ENCODE measurements at regions not wholly inside any gene's neighbourhood (a gene's known extent, or its start where the extent isn't known, plus 50 kb on each side); places are given as distances from the start of the nearest gene placed in this dataset.
"Not testable (repeated sequence)": the region's sequence is repeated elsewhere in the genome, so short reads cannot be mapped to it uniquely, and the experiment has no call there.

GRCh38 chr9:38153152-38153909, 84.3 kb upstream of the SHB start:
- DNase-seq: no peak

GRCh38 chr9:38149647-38150046, 80.6 kb upstream of the SHB start:
- DNase-seq: no peak

GRCh38 chr9:38146844-38147243, 77.8 kb upstream of the SHB start:
- no peak for DNase-seq

GRCh38 chr9:38145526-38146053, 76.6 kb upstream of the SHB start:
- no peak for DNase-seq

GRCh38 chr9:38144421-38144820, 75.4 kb upstream of the SHB start:
- no peak for DNase-seq

GRCh38 chr9:38141746-38142591, 72.9 kb upstream of the SHB start:
- DNase-seq: no peak

GRCh38 chr9:38138276-38138675, 69.2 kb upstream of the SHB start:
- DNase-seq: no peak

GRCh38 chr9:38137342-38137741, 68.3 kb upstream of the SHB start:
- DNase-seq: no peak

GRCh38 chr9:38136386-38136785, 67.4 kb upstream of the SHB start:
- no peak for DNase-seq

- no peak for DNase-seq
Measured at GRCh38 chr9:38134611-38135237, 65.7 kb upstream of the SHB start.

GRCh38 chr9:38133595-38133994, 64.6 kb upstream of the SHB start:
- no peak for DNase-seq

GRCh38 chr9:38132956-38133355, 63.9 kb upstream of the SHB start:
- no peak for DNase-seq

GRCh38 chr9:38131729-38132128, 62.7 kb upstream of the SHB start:
- DNase-seq: no peak

- DNase-seq: no peak
Measured at GRCh38 chr9:38130724-38131123, 61.7 kb upstream of the SHB start.

- no peak for DNase-seq
Measured at GRCh38 chr9:38129366-38129765, 60.3 kb upstream of the SHB start.

- no peak for DNase-seq
Measured at GRCh38 chr9:38128752-38129270, 59.8 kb upstream of the SHB start.

GRCh38 chr9:38127271-38127839, 58.3 kb upstream of the SHB start:
- peak; percentile 20 for DNase-seq

GRCh38 chr9:38126730-38127129, 57.7 kb upstream of the SHB start:
- DNase-seq: peak; percentile 96

- no peak for DNase-seq
Measured at GRCh38 chr9:38125889-38126288, 56.9 kb upstream of the SHB start.

- not testable (repeated sequence) for DNase-seq
Measured at GRCh38 chr9:38123359-38123758, 54.3 kb upstream of the SHB start.

- no peak for DNase-seq
Measured at GRCh38 chr9:38120961-38121360, 51.9 kb upstream of the SHB start.

- peak; percentile 27 for DNase-seq
Measured at GRCh38 chr9:38119560-38120236, 50.7 kb upstream of the SHB start.
